Endothelial cell of umbilical vein (primary cell): ENCODE measurements at regions not wholly inside any gene's neighbourhood (a gene's known extent, or its start where the extent isn't known, plus 50 kb on each side); places are given as distances from the start of the nearest gene placed in this dataset.
A peak's percentile ranks its signal among the peaks of the same experiment; 100 is the strongest.

Source experiments
- BruUV-seq: library from RNA; stranded (reverse); fragments of 400-500 nt; replicated peaks from 2 replicates; lab custom pipeline; 2021; lab: Mats Ljungman, UMichigan
- CTCF ChIA-PET: fragments of 300-600, 350-600 bp; sonication (Branson Sonifier 250); formaldehyde crosslinking; loops from one replicate; lab custom pipeline; 2021; ENCODE audit warnings: antibody characterized with exemption, inconsistent platforms; lab: Charles Lee
- POLR2A ChIA-PET: fragments of 300-600, 350-600 bp; sonication (Branson Sonifier 250); formaldehyde crosslinking; loops from one replicate; lab custom pipeline; 2021; ENCODE audit warnings: antibody characterized with exemption, inconsistent platforms; lab: Charles Lee
- DNase-seq: peaks from one replicate; pipeline ENCODE4 v3.0.0-alpha.2; 2011; ENCODE audit warnings: low read depth, low spot score
- FAIRE-seq: peaks from 2 replicates; lab custom pipeline; 2011; peaks lifted over from hg19 to GRCh38; lab: Jason Lieb, UNC
- H2AFZ ChIP-seq: 2 replicates; pipeline ENCODE4 v1.6.0; 2012; ENCODE audit warnings: low read depth, low read length, control low read depth, inconsistent platforms
- H3K27ac ChIP-seq: 2 replicates; pipeline ENCODE4 v1.5.1; 2011; ENCODE audit warnings: low read depth, mild to moderate bottlenecking, control low read depth, low read length, moderate library complexity; ENCODE audit not compliant: insufficient read depth
- H3K27me3 ChIP-seq, 2 experiments: 2 replicates each; pipeline versions ENCODE4 v1.6.0 to v1.6.1; 2011; ENCODE audit warnings: low read length in 2 of 2, mixed read lengths in 1 of 2; ENCODE audit not compliant: control insufficient read depth in 2 of 2, insufficient read depth in 2 of 2
- H3K36me3 ChIP-seq, 2 experiments: 2 replicates in 1 of 2; 3 replicates in 1 of 2; pipeline ENCODE4 v1.5.1; 2011; ENCODE audit warnings: low read length in 2 of 2, mild to moderate bottlenecking in 1 of 2, moderate library complexity in 1 of 2; ENCODE audit not compliant: control insufficient read depth in 2 of 2, insufficient read depth in 2 of 2; ENCODE audit errors: extremely low read depth in 1 of 2
- H3K4me1 ChIP-seq: 3 replicates; pipeline ENCODE4 v1.5.1; 2011; ENCODE audit warnings: mild to moderate bottlenecking, low read length; ENCODE audit not compliant: control insufficient read depth, insufficient read depth; ENCODE audit errors: extremely low read depth
- H3K4me2 ChIP-seq: 2 replicates; pipeline ENCODE4 v1.6.1; 2011; ENCODE audit warnings: low read length, control low read depth, mixed read lengths; ENCODE audit not compliant: insufficient read depth
- H3K4me3 ChIP-seq, 3 experiments: fragments of 200-600 bp in 1 of 3; sonication (generic), shearing (Covaris generic) in 1 of 3; replicated peaks in 1 of 3; 2 replicates each; pipeline ENCODE4 v1.5.1; 2011 to 2016; ENCODE audit warnings: control low read depth in 3 of 3, low read length in 3 of 3, mild to moderate bottlenecking in 2 of 3, inconsistent platforms in 1 of 3, low read depth in 1 of 3, moderate library complexity in 1 of 3; ENCODE audit not compliant: insufficient read depth in 1 of 3
- H3K79me2 ChIP-seq: 2 replicates; pipeline ENCODE4 v1.6.0; 2012; ENCODE audit warnings: low read length, inconsistent platforms; ENCODE audit not compliant: control insufficient read depth, insufficient read depth
- H3K9ac ChIP-seq: replicated peaks from 2 replicates; pipeline ENCODE3; 2011; ENCODE audit warnings: low read length, control low read depth; ENCODE audit not compliant: insufficient read depth; ENCODE audit errors: extremely low read depth
- H3K9me1 ChIP-seq: replicated peaks from 3 replicates; pipeline ENCODE4 v1.6.0; 2011; ENCODE audit warnings: mild to moderate bottlenecking, low read length; ENCODE audit not compliant: control insufficient read depth, insufficient read depth; ENCODE audit errors: extremely low read depth
- H3K9me3 ChIP-seq: replicated peaks from 2 replicates; pipeline ENCODE4 v1.5.1; 2012; ENCODE audit warnings: low read length, inconsistent platforms; ENCODE audit not compliant: control insufficient read depth, insufficient read depth
- H4K20me1 ChIP-seq: replicated peaks from 2 replicates; pipeline ENCODE3; 2011; ENCODE audit warnings: mild to moderate bottlenecking, low read length; ENCODE audit not compliant: control insufficient read depth, insufficient read depth; ENCODE audit errors: extremely low read depth
- EZH2 ChIP-seq: IDR thresholded peaks from 2 replicates; pipeline ENCODE4 v1.6.1; 2012; ENCODE audit warnings: borderline replicate concordance, low read depth, mild to moderate bottlenecking, moderate library complexity, low read length, inconsistent platforms; ENCODE audit not compliant: severe bottlenecking
- FOS ChIP-seq: IDR thresholded peaks from 2 replicates; pipeline ENCODE4 v1.6.1; 2011; ENCODE audit warnings: mild to moderate bottlenecking, low read length, moderate library complexity, borderline replicate concordance; ENCODE audit not compliant: insufficient read depth
- GATA2 ChIP-seq: IDR thresholded peaks from 2 replicates; pipeline ENCODE4 v1.7.0; 2011; ENCODE audit warnings: low read depth, mild to moderate bottlenecking, moderate library complexity, mixed read lengths, low read length; ENCODE audit not compliant: insufficient read length, insufficient read depth
- JUN ChIP-seq: IDR thresholded peaks from 2 replicates; pipeline ENCODE4 v1.6.1; 2011; ENCODE audit warnings: borderline replicate concordance, low read depth; ENCODE audit not compliant: insufficient read length, insufficient read depth
- MAX ChIP-seq: IDR thresholded peaks from 2 replicates; pipeline ENCODE4 v1.6.1; 2011; ENCODE audit not compliant: insufficient read depth, insufficient read length
- MYC ChIP-seq: IDR thresholded peaks from one replicate; pipeline ENCODE4 v1.6.1; 2011; ENCODE audit warnings: mild to moderate bottlenecking, low read depth, low read length
- POLR2A ChIP-seq: IDR thresholded peaks from 2 replicates; pipeline ENCODE4 v1.6.1; 2012; ENCODE audit warnings: low read depth, mild to moderate bottlenecking, control low read depth, low read length
- POLR2AphosphoS5 ChIP-seq: IDR thresholded peaks from 2 replicates; pipeline ENCODE4 v1.6.1; 2012; ENCODE audit warnings: low read depth, mild to moderate bottlenecking, control low read depth, low read length, moderate library complexity; ENCODE audit not compliant: insufficient read depth
- dilution Hi-C: fragments of 300-500 bp; cut with MboI; formaldehyde crosslinking; loops from one replicate; pipeline ENCODE4 v1.15.0; 2019; ENCODE audit warnings: low sequenced_read_pairs; ENCODE audit not compliant: extremely low pct_ligation_motif_present
- intact Hi-C: fragments of 100-400 bp; cut with micrococcal nuclease; formaldehyde crosslinking; loops from one replicate; pipeline ENCODE4 v1.10.0; 2022
- TF ChIP-seq, protein P1 (sequence below), 2 donors: IDR thresholded peaks; 1 replicate in 1 of 2; 2 replicates in 1 of 2; pipeline ENCODE4 v1.5.1; 2011; ENCODE audit warnings: low read length in 2 of 2, mild to moderate bottlenecking in 2 of 2, moderate library complexity in 2 of 2, control low read depth in 1 of 2, inconsistent platforms in 1 of 2, low read depth in 1 of 2; ENCODE audit not compliant: insufficient read depth in 1 of 2; ENCODE audit errors: extremely low read depth in 1 of 2

- Histone ChIP-seq H3K9me1 (no peaks in the 10 kb centered on the region), H3K4me1 (peaks cover 9% of the 10 kb centered on the region), H3K9me3 (no peaks in the 10 kb centered on the region), H2AFZ (peak overlapping the region; percentile 9), H3K4me3 (no peak overlapping the region), H3K79me2 (no peaks in the 10 kb centered on the region), H3K36me3 (no peaks in the 10 kb centered on the region), H4K20me1 (no peaks in the 10 kb centered on the region), H3K4me2 (no peak overlapping the region), H3K9ac (no peak overlapping the region), H3K27me3 (no peaks in the 10 kb centered on the region), H3K27ac (no peak overlapping the region)
- DNase-seq (no peak), FAIRE-seq (peak; percentile 52)
- no peak for TF ChIP-seq MYC
- TF ChIP-seq GATA2: peak; percentile 38
- peak; percentile 31 for TF ChIP-seq FOS
- dilution Hi-C loops: no loop called here
- ChIA-PET CTCF (no interaction called here), POLR2A (no interaction called here)
- intact Hi-C loops: no loop called here
- BruUV-seq: no TSS peak
Measured at GRCh38 chr15:94692710-94693109, 461.3 kb downstream of the MCTP2 start.

- peaks cover 44% of the 10 kb centered on the region for H3K4me1 ChIP-seq
- no peaks in the 10 kb centered on the region for H3K27me3 ChIP-seq
- H3K36me3 ChIP-seq: no peaks in the 10 kb centered on the region
- H3K9me1 ChIP-seq: no peaks in the 10 kb centered on the region
- no peak overlapping the region for H3K27ac ChIP-seq
- ChIA-PET CTCF (interaction anchor here (2.1 kb wide), 1 partner anchor 29 kb away, joined by 7 read pairs; no protein-coding TSS in a partner anchor), POLR2A (no interaction called here)
- FAIRE-seq (no peak), DNase-seq (no peak)
- H3K9ac ChIP-seq: no peak overlapping the region
- BruUV-seq: no TSS peak
- H3K79me2 ChIP-seq: no peaks in the 10 kb centered on the region
- TF ChIP-seq FOS (no peak), POLR2A (no peak), GATA2 (no peak), MAX (no peak), JUN (no peak), EZH2 (no peak), MYC (no peak), POLR2AphosphoS5 (no peak)
- TF ChIP-seq, protein P1, sequence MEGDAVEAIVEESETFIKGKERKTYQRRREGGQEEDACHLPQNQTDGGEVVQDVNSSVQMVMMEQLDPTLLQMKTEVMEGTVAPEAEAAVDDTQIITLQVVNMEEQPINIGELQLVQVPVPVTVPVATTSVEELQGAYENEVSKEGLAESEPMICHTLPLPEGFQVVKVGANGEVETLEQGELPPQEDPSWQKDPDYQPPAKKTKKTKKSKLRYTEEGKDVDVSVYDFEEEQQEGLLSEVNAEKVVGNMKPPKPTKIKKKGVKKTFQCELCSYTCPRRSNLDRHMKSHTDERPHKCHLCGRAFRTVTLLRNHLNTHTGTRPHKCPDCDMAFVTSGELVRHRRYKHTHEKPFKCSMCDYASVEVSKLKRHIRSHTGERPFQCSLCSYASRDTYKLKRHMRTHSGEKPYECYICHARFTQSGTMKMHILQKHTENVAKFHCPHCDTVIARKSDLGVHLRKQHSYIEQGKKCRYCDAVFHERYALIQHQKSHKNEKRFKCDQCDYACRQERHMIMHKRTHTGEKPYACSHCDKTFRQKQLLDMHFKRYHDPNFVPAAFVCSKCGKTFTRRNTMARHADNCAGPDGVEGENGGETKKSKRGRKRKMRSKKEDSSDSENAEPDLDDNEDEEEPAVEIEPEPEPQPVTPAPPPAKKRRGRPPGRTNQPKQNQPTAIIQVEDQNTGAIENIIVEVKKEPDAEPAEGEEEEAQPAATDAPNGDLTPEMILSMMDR (IDR thresholded peaks at IDR 0.05; ENCODE audit: extremely low read depth in 1 of 2, insufficient read depth in 1 of 2, low read depth in 1 of 2, low read length in 2 of 2): no peak
- intact Hi-C loops: loop anchor here (10.0 kb wide), 1 partner anchor 475 kb away; no protein-coding TSS in a partner anchor
- no peaks in the 10 kb centered on the region for H4K20me1 ChIP-seq
- no peak overlapping the region for H2AFZ ChIP-seq
- H3K4me3 ChIP-seq: no peak overlapping the region
- dilution Hi-C loops: no loop called here
- no peak overlapping the region for H3K4me2 ChIP-seq
- no peaks in the 10 kb centered on the region for H3K9me3 ChIP-seq
Measured at GRCh38 chr15:94700211-94700610, 468.9 kb downstream of the MCTP2 start.
